H1 (cell line): ENCODE measurements at regions not wholly inside any gene's neighbourhood (a gene's known extent, or its start where the extent isn't known, plus 50 kb on each side); places are given as distances from the start of the nearest gene placed in this dataset.

Experiments
- CTCF ChIA-PET: fragments of 300-600 bp; sonication (Branson Sonifier 250); formaldehyde crosslinking; loops from one replicate; lab custom pipeline; 2021; ENCODE audit not compliant: partially characterized antibody; lab: Charles Lee
- POLR2A ChIA-PET: fragments of 300-600 bp; sonication (Branson Sonifier 250); formaldehyde crosslinking; loops from one replicate; lab custom pipeline; 2021; ENCODE audit warnings: inconsistent platforms; ENCODE audit not compliant: partially characterized antibody; lab: Charles Lee
- DNase-seq, 2 experiments: peaks; one replicate each; pipeline versions ENCODE4 v3.0.0 to v3.0.0-alpha.2; 2010 to 2022; ENCODE audit warnings: low spot score in 2 of 2, low read depth in 1 of 2, mixed read lengths in 1 of 2
- FAIRE-seq: peaks from 2 replicates; lab custom pipeline; 2011; peaks lifted over from hg19 to GRCh38; lab: Jason Lieb, UNC
- H2AFZ ChIP-seq: 2 replicates; pipeline ENCODE4 v1.8.1; 2012; ENCODE audit warnings: low read length, inconsistent platforms
- H2AK5ac ChIP-seq: 2 replicates; pipeline ENCODE4 v1.6.1; 2013; ENCODE audit warnings: low read depth, low read length
- H2BK120ac ChIP-seq: replicated peaks from 2 replicates; pipeline ENCODE3; 2013; ENCODE audit warnings: low read depth, low read length, inconsistent platforms
- H2BK12ac ChIP-seq: 2 replicates; pipeline ENCODE4 v1.6.1; 2013; ENCODE audit warnings: low read depth, low read length
- H2BK15ac ChIP-seq: 2 replicates; pipeline ENCODE4 v1.6.1; 2013; ENCODE audit warnings: low read length
- H2BK20ac ChIP-seq: 2 replicates; pipeline ENCODE4 v1.6.1; 2013; ENCODE audit warnings: low read length
- H2BK5ac ChIP-seq: 2 replicates; pipeline ENCODE4 v1.6.1; 2013; ENCODE audit warnings: low read depth, low read length
- H3K14ac ChIP-seq: 2 replicates; pipeline ENCODE4 v1.6.1; 2013; ENCODE audit warnings: inconsistent platforms; ENCODE audit not compliant: insufficient read length
- H3K18ac ChIP-seq: 2 replicates; pipeline ENCODE4 v1.6.1; 2013; ENCODE audit warnings: low read length; ENCODE audit errors: extremely low read depth
- H3K23ac ChIP-seq: 2 replicates; pipeline ENCODE4 v1.6.1; 2013; ENCODE audit warnings: inconsistent platforms; ENCODE audit not compliant: insufficient read length
- H3K23me2 ChIP-seq: 2 replicates; pipeline ENCODE4 v1.6.1; 2013; ENCODE audit warnings: low read depth, low read length
- H3K27ac ChIP-seq: 2 replicates; pipeline ENCODE4 v1.6.1; 2011; ENCODE audit warnings: low read depth, low read length, inconsistent platforms
- H3K27me3 ChIP-seq, 4 experiments: replicated peaks in 1 of 4; 1 replicate in 1 of 4; 2 replicates in 3 of 4; pipeline versions ENCODE4 v1.6.1 to v1.8.1; 2011 to 2013; ENCODE audit warnings: low read length in 3 of 4, mild to moderate bottlenecking in 3 of 4, inconsistent platforms in 2 of 4, mixed read lengths in 2 of 4, moderate library complexity in 1 of 4; ENCODE audit not compliant: control insufficient read depth in 3 of 4, insufficient read depth in 3 of 4; ENCODE audit errors: extremely low read depth in 1 of 4
- H3K36me3 ChIP-seq, 4 experiments: 2 replicates each; pipeline versions ENCODE4 v1.6.1 to v1.8.1; 2011 to 2013; ENCODE audit warnings: mild to moderate bottlenecking in 4 of 4, low read length in 3 of 4, moderate library complexity in 2 of 4, control low read depth in 1 of 4, inconsistent platforms in 1 of 4; ENCODE audit not compliant: insufficient read depth in 4 of 4, control insufficient read depth in 2 of 4
- H3K4ac ChIP-seq: replicated peaks from 2 replicates; pipeline ENCODE3; 2013; ENCODE audit warnings: low read length, low read depth, mixed read lengths, inconsistent platforms; ENCODE audit not compliant: insufficient read length
- H3K4me1 ChIP-seq, 4 experiments: replicated peaks in 1 of 4; 1 replicate in 1 of 4; 2 replicates in 3 of 4; pipeline versions ENCODE4 v1.6.1 to v1.8.1; 2011 to 2013; ENCODE audit warnings: low read length in 3 of 4, inconsistent platforms in 2 of 4, mixed read lengths in 1 of 4; ENCODE audit not compliant: insufficient read depth in 4 of 4, control insufficient read depth in 3 of 4
- H3K4me2 ChIP-seq, 2 experiments: 2 replicates each; pipeline versions ENCODE4 v1.6.1 to v1.8.1; 2011 to 2013; ENCODE audit warnings: low read depth in 2 of 2, low read length in 2 of 2, control low read depth in 1 of 2, inconsistent platforms in 1 of 2, mild to moderate bottlenecking in 1 of 2; ENCODE audit not compliant: insufficient read depth in 1 of 2
- H3K4me3 ChIP-seq, 4 experiments: fragments of 200-600, 300-600 bp in 1 of 4; sonication (generic), shearing (Covaris generic), sonication (Bioruptor Twin) in 1 of 4; 2 replicates each; pipeline versions ENCODE4 v1.5.1 to v1.8.1; 2011 to 2016; ENCODE audit warnings: low read length in 4 of 4, low read depth in 3 of 4, control low read depth in 2 of 4, inconsistent platforms in 2 of 4, mild to moderate bottlenecking in 2 of 4, mixed read lengths in 1 of 4, moderate library complexity in 1 of 4; ENCODE audit not compliant: insufficient read depth in 2 of 4; ENCODE audit errors: extremely low read depth in 1 of 4
- H3K56ac ChIP-seq: replicated peaks from 2 replicates; pipeline ENCODE3; 2013; ENCODE audit warnings: low read depth, mild to moderate bottlenecking, mixed read lengths, low read length, inconsistent platforms; ENCODE audit not compliant: insufficient read length
- H3K79me1 ChIP-seq: 2 replicates; pipeline ENCODE4 v1.6.1; 2013; ENCODE audit warnings: low read depth, low read length, control low read depth
- H3K79me2 ChIP-seq, 2 experiments: 2 replicates each; pipeline versions ENCODE4 v1.6.1 to v1.8.1; 2012 to 2013; ENCODE audit warnings: low read length in 2 of 2, mild to moderate bottlenecking in 2 of 2, inconsistent platforms in 1 of 2; ENCODE audit not compliant: insufficient read depth in 2 of 2, control insufficient read depth in 1 of 2
- H3K9ac ChIP-seq, 4 experiments: replicated peaks in 1 of 4; 1 replicate in 1 of 4; 2 replicates in 3 of 4; pipeline versions ENCODE4 v1.6.1 to v1.8.1; 2011 to 2013; ENCODE audit warnings: low read depth in 3 of 4, low read length in 3 of 4, control low read depth in 2 of 4, mild to moderate bottlenecking in 2 of 4, moderate library complexity in 2 of 4, inconsistent platforms in 1 of 4; ENCODE audit errors: extremely low read depth in 1 of 4
- H3K9me3 ChIP-seq, 2 experiments: 2 replicates each; pipeline versions ENCODE4 v1.6.1 to v1.8.1; 2012 to 2013; ENCODE audit warnings: mild to moderate bottlenecking in 2 of 2, moderate library complexity in 2 of 2, control low read depth in 1 of 2, inconsistent platforms in 1 of 2, low read depth in 1 of 2, low read length in 1 of 2, mixed read lengths in 1 of 2; ENCODE audit not compliant: insufficient read depth in 2 of 2
- H4K20me1 ChIP-seq, 2 experiments: replicated peaks in 1 of 2; 2 replicates each; pipeline versions ENCODE3 to v1.8.1; 2011 to 2013; ENCODE audit warnings: inconsistent platforms in 2 of 2, low read length in 2 of 2, mild to moderate bottlenecking in 1 of 2; ENCODE audit not compliant: insufficient read depth in 2 of 2, control insufficient read depth in 1 of 2
- H4K5ac ChIP-seq: 2 replicates; pipeline ENCODE4 v1.6.1; 2013; ENCODE audit warnings: low read length, low read depth, mixed read lengths, inconsistent platforms; ENCODE audit not compliant: insufficient read length
- H4K8ac ChIP-seq: 2 replicates; pipeline ENCODE4 v1.8.0; 2013; ENCODE audit warnings: mild to moderate bottlenecking, moderate library complexity, low read length, inconsistent platforms; ENCODE audit not compliant: insufficient read depth; ENCODE audit errors: extremely low read depth
- H4K91ac ChIP-seq: replicated peaks from 2 replicates; pipeline ENCODE3; 2013; ENCODE audit warnings: low read length, mixed read lengths, inconsistent platforms; ENCODE audit not compliant: insufficient read length
- KDM4A ChIP-seq: IDR thresholded peaks from one replicate; pipeline ENCODE4 v1.7.1; 2012; ENCODE audit warnings: low read depth, mild to moderate bottlenecking, moderate library complexity, low read length, inconsistent platforms; ENCODE audit not compliant: severe bottlenecking
- RNF2 ChIP-seq: fragments of 200-900, 300-1000 bp; sonication (generic); IDR thresholded peaks from 2 replicates; pipeline ENCODE4 v1.7.1; 2016; ENCODE audit warnings: borderline replicate concordance, low read depth, mild to moderate bottlenecking, antibody characterized with exemption, low read length; ENCODE audit not compliant: poor library complexity, severe bottlenecking; ENCODE audit errors: missing control alignments
- SUZ12 ChIP-seq: fragments of 200-600 bp; sonication (generic); IDR thresholded peaks from 2 replicates; pipeline ENCODE4 v1.6.1; 2012; ENCODE audit warnings: mild to moderate bottlenecking, inconsistent platforms, low read length, moderate library complexity, mixed read lengths
- TAF1 ChIP-seq: IDR thresholded peaks from 2 replicates; pipeline ENCODE4 v1.6.1; 2011; ENCODE audit warnings: mild to moderate bottlenecking, low read depth, low read length
- USF2 ChIP-seq: IDR thresholded peaks from 2 replicates; pipeline ENCODE4 v1.6.1; 2011; ENCODE audit warnings: low read length, improper control_type of control experiment
- WGBS, 2 experiments: shearing (Covaris generic) in 1 of 2; methylation state at CpG; one replicate each; pipeline versions ENCODE4 v1.1.6 to v1.1.7; 2013 to 2015; ENCODE audit warnings: low lambda C conversion rate in 2 of 2, mixed read lengths in 2 of 2, inconsistent platforms in 1 of 2, low coverage in 1 of 2, missing lambda C conversion rate in 1 of 2; ENCODE audit not compliant: insufficient replicate concordance in 2 of 2, insufficient coverage in 1 of 2, insufficient read length in 1 of 2; ENCODE audit errors: extremely low coverage in 1 of 2, missing lambda C conversion rate in 1 of 2; 5-methylcytosine and 5-hydroxymethylcytosine counted together

- H3K4me3 ChIP-seq, result no peak overlapping the region
- no peaks in the 10 kb centered on the region for H3K79me2 ChIP-seq
- ChIA-PET CTCF (no interaction called here), POLR2A (no interaction called here)
- FAIRE-seq, result no peak
- no peaks in the 10 kb centered on the region for H3K23me2 ChIP-seq
- no peak overlapping the region for H2BK12ac ChIP-seq
- no peak overlapping the region for H2BK5ac ChIP-seq
- H3K14ac ChIP-seq, result no peak overlapping the region
- no peak overlapping the region for H4K8ac ChIP-seq
- no peak overlapping the region for H4K5ac ChIP-seq
- no peak overlapping the region for H3K56ac ChIP-seq
- TF ChIP-seq RNF2 (no peak), SUZ12 (no peak), KDM4A (no peak), TAF1 (no peak), USF2 (no peak)
- TF ChIP-seq, all 59 proteins: peak for 0
- Histone ChIP-seq H2AFZ (peak overlapping the region; percentile 67; the same call in 1 of the 2 replicates), H2BK20ac (no peak overlapping the region), H3K18ac (no peak overlapping the region), H4K20me1 (no peaks in the 10 kb centered on the region), H2AK5ac (no peak overlapping the region), H3K27ac (no peak overlapping the region), H3K23ac (no peak overlapping the region), H3K27me3 (no peaks in the 10 kb centered on the region), H3K9me3 (no peaks in the 10 kb centered on the region), H3K9ac (no peak overlapping the region), H3K4me2 (no peak overlapping the region), H3K79me1 (no peaks in the 10 kb centered on the region), H3K4me1 (no peaks in the 10 kb centered on the region), H2BK15ac (no peak overlapping the region), H2BK120ac (no peak overlapping the region), H4K91ac (no peak overlapping the region), H3K4ac (no peak overlapping the region), H3K36me3 (no peaks in the 10 kb centered on the region)
- no peak for DNase-seq
- 75% methylated on average over 4 of the region's 4 CpGs; no CpG with 5 or more reads in 1 of the 2 experiments for WGBS, 2 experiments
Observed at GRCh38 chr13:90628471-90628870, 719.0 kb upstream of the MIR17HG start.
